Spleen (tissue), 11 donors: ENCODE measurements at regions not wholly inside any gene's neighbourhood (a gene's known extent, or its start where the extent isn't known, plus 50 kb on each side); places are given as distances from the start of the nearest gene placed in this dataset.

ENCODE experiments used
- DNase-seq: peaks from one replicate; pipeline ENCODE4 v3.0.0-alpha.2; 2020
- H3K27ac ChIP-seq, 8 donors: fragments of 200-600 bp; sonication (generic) in 7 of 8; 1 replicate in 4 of 8; 2 replicates in 4 of 8; pipeline versions ENCODE4 v1.5.0 to v1.8.0; 2016 to 2021; ENCODE audit warnings: inconsistent platforms in 4 of 8, mild to moderate bottlenecking in 4 of 8, moderate library complexity in 1 of 8
- H3K27me3 ChIP-seq, 7 donors: fragments of 200-600 bp; sonication (generic) in 6 of 7; replicated peaks in 1 of 7; 1 replicate in 4 of 7; 2 replicates in 3 of 7; pipeline versions ENCODE4 v1.5.0 to v1.8.0; 2016 to 2021; ENCODE audit warnings: inconsistent platforms in 3 of 7, mild to moderate bottlenecking in 1 of 7
- H3K36me3 ChIP-seq, 6 donors: fragments of 200-600 bp; sonication (generic) in 5 of 6; 1 replicate in 4 of 6; 2 replicates in 2 of 6; pipeline versions ENCODE4 v1.5.0 to v1.8.0; 2016 to 2021; ENCODE audit warnings: inconsistent platforms in 2 of 6
- H3K4me1 ChIP-seq, 6 donors: fragments of 200-600 bp; sonication (generic) in 5 of 6; 1 replicate in 3 of 6; 2 replicates in 3 of 6; pipeline versions ENCODE4 v1.5.0 to v1.8.0; 2016 to 2021; ENCODE audit warnings: inconsistent platforms in 3 of 6
- H3K4me3 ChIP-seq, 8 donors: fragments of 200-600 bp; sonication (generic) in 7 of 8; 1 replicate in 4 of 8; 2 replicates in 4 of 8; pipeline versions ENCODE4 v1.5.0 to v1.8.0; 2016 to 2021; ENCODE audit warnings: inconsistent platforms in 4 of 8, mild to moderate bottlenecking in 4 of 8, moderate library complexity in 2 of 8
- H3K9me3 ChIP-seq, 8 donors: fragments of 200-600 bp; sonication (generic) in 7 of 8; 1 replicate in 4 of 8; 2 replicates in 4 of 8; pipeline versions ENCODE4 v1.5.0 to v1.8.0; 2016 to 2021; ENCODE audit warnings: inconsistent platforms in 4 of 8
- POLR2A ChIP-seq, 3 donors: fragments of 450-650 bp; IDR thresholded peaks; one replicate each; pipeline ENCODE4 v1.5.1; 2017; ENCODE audit warnings: antibody characterized with exemption in 3 of 3, mild to moderate bottlenecking in 1 of 3
- POLR2AphosphoS5 ChIP-seq, 3 donors: sonication (generic); formaldehyde crosslinking; IDR thresholded peaks; one replicate each; pipeline ENCODE4 v1.5.1; 2017; ENCODE audit warnings: antibody characterized with exemption in 3 of 3
- WGBS, 5 donors: extraction: QIAGEN DNeasy Blood & Tissue Kit in 3 of 5; methylation state at CpG; one replicate each; pipeline versions ENCODE4 v1.1.5 to v1.1.7; 2013 to 2018; 5-methylcytosine and 5-hydroxymethylcytosine counted together
- intact Hi-C: fragments of 100-400 bp; cut with DNase I; formaldehyde crosslinking; loops from one replicate; pipeline ENCODE4 v1.15.0; 2023; ENCODE audit warnings: low total_unique reads
- TF ChIP-seq, protein P1 (sequence below), 11 experiments: fragments of 200-600 bp in 7 of 11; fragments of 450-650 bp in 4 of 11; sonication (generic) in 4 of 11; IDR thresholded peaks in 8 of 11; conservative IDR thresholded peaks in 3 of 11; 1 replicate in 7 of 11; 2 replicates in 4 of 11; pipeline versions ENCODE4 v1.4.0 to v1.8.0; 2016 to 2021; ENCODE audit warnings: antibody characterized with exemption in 11 of 11, inconsistent platforms in 4 of 11, mild to moderate bottlenecking in 1 of 11
- donor health status: healthy with polysubstance abuse.
- donor health status: DM: no; HTN: no; CAD: no; lungs with moderate emphysema.
- donor health status: DM: no; HTN: no; CAD: no.
- donor health status: Bipolar disorder and iron deficiency.
- donor health status: healthy.
- donor health status: DM: no; HTN: no; CAD: no.
- donor health status: DM: yes; HTN: yes; CAD: no.

DNA sequence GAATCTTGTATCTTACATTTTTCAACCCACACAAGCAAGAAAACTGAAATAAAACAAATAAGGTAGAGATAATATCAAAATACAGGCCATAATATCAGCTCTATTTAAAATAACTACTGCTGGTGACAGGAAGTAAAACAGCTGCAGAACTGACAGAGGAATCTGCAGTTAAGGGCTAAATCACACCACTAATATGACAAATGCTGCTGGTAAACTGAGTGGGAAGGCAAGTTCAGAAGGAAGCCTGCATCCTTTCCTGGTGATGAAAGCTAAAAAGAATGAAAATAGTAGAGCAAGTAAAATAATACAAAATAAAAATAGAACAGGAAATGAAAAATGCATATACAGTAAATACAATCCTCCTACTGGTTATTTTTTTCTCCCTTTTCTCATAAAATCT is 1293.7 kb upstream of the C9orf72 start:
- Histone ChIP-seq H3K36me3 (no peaks in the 10 kb centered on the region), H3K27me3 (no peaks in the 10 kb centered on the region), H3K4me1 (no peaks in the 10 kb centered on the region), H3K27ac (no peak overlapping the region), H3K9me3 (no peaks in the 10 kb centered on the region), H3K4me3 (no peak overlapping the region)
- no peak for TF ChIP-seq POLR2AphosphoS5 (IDR thresholded peaks at IDR 0.05)
- TF ChIP-seq POLR2A (IDR thresholded peaks at IDR 0.05) = no peak
- TF ChIP-seq, protein P1, sequence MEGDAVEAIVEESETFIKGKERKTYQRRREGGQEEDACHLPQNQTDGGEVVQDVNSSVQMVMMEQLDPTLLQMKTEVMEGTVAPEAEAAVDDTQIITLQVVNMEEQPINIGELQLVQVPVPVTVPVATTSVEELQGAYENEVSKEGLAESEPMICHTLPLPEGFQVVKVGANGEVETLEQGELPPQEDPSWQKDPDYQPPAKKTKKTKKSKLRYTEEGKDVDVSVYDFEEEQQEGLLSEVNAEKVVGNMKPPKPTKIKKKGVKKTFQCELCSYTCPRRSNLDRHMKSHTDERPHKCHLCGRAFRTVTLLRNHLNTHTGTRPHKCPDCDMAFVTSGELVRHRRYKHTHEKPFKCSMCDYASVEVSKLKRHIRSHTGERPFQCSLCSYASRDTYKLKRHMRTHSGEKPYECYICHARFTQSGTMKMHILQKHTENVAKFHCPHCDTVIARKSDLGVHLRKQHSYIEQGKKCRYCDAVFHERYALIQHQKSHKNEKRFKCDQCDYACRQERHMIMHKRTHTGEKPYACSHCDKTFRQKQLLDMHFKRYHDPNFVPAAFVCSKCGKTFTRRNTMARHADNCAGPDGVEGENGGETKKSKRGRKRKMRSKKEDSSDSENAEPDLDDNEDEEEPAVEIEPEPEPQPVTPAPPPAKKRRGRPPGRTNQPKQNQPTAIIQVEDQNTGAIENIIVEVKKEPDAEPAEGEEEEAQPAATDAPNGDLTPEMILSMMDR (IDR thresholded peaks at IDR 0.05 in 8 of 11, conservative IDR thresholded peaks at IDR 0.05 in 3 of 11) = no peak
- no peak for DNase-seq
- intact Hi-C loops = no loop called here

DNA sequence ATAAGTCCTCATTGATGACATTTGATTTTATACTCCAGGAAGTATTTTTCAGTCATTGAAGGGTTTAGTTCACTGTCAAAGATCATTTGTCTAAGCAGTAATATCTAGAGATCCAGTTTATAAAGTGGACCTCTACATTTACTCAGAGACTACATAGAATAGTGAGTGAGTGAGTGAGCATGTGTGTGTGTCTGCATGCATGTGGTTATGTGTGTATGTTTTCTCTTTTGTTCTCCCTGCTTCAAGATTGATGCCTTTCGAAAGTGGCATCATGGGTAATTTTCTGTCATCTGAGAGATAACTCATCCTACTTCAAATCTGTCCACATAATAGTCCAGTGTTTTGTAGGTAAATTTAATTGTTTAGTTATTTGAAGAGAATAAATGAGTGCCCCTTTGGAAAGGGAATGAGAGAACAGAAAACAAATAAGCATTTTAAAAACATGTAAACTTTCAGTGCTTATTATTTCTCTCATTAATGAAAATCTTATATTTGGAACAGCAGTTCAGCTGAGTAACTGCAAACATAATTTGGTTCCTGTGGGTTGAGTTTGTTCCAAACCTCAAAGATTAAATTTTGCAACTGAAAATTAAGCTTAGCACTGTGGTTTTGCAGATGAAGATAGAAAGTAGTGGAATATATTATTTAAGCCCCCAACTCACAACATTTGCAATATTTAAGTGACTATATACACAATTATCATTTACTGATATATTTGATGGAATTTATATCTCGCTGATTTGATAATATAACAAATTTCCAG is 1295.1 kb upstream of the C9orf72 start:
- Histone ChIP-seq H3K27ac (no peak overlapping the region), H3K9me3 (peaks cover 0 to 6% (median 0%) of the 10 kb centered on the region in 8 donors), H3K36me3 (no peaks in the 10 kb centered on the region), H3K27me3 (no peaks in the 10 kb centered on the region), H3K4me3 (no peak overlapping the region), H3K4me1 (no peaks in the 10 kb centered on the region)
- WGBS, 5 donors = 61 to 77% (median 70%) methylated on average over 2 of the region's 2 CpGs
- no peak for TF ChIP-seq POLR2A (IDR thresholded peaks at IDR 0.05)
- no peak for TF ChIP-seq POLR2AphosphoS5 (IDR thresholded peaks at IDR 0.05)
- TF ChIP-seq, protein P1 (IDR thresholded peaks at IDR 0.05 in 8 of 11, conservative IDR thresholded peaks at IDR 0.05 in 3 of 11) = no peak
- intact Hi-C loops = no loop called here
- DNase-seq = no peak

DNA sequence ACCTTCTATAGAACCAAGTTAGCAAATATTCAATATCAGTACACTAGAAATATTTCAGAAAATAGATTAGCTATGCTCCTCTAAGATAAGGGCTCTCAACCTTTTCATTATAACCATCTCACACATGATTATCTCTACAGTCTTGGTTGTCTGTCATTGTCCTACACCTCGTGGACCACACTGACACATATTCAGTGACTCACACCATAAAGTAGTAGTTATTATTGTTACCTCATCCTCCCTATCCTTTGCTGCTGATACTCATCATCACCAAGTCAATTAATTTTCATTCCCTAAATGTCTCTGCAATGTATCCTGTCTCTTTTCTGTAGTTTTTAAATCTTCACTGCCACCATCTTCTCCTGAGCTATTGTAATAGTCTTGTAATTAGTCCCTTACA is 1309.2 kb upstream of the C9orf72 start:
- H3K27ac ChIP-seq = no peak overlapping the region
- no peaks in the 10 kb centered on the region for H3K36me3 ChIP-seq
- DNase-seq = no peak
- intact Hi-C loops = no loop called here
- H3K9me3 ChIP-seq = no peaks in the 10 kb centered on the region
- no peaks in the 10 kb centered on the region for H3K27me3 ChIP-seq
- no peaks in the 10 kb centered on the region for H3K4me1 ChIP-seq
- 0 to 64% (median 0%) methylated on average over 1 of the region's 1 CpG for WGBS, 5 donors
- TF ChIP-seq, protein P1 (IDR thresholded peaks at IDR 0.05 in 8 of 11, conservative IDR thresholded peaks at IDR 0.05 in 3 of 11) = no peak
- no peak for TF ChIP-seq POLR2A (IDR thresholded peaks at IDR 0.05)
- TF ChIP-seq POLR2AphosphoS5 (IDR thresholded peaks at IDR 0.05) = no peak
- no peak overlapping the region for H3K4me3 ChIP-seq

DNA sequence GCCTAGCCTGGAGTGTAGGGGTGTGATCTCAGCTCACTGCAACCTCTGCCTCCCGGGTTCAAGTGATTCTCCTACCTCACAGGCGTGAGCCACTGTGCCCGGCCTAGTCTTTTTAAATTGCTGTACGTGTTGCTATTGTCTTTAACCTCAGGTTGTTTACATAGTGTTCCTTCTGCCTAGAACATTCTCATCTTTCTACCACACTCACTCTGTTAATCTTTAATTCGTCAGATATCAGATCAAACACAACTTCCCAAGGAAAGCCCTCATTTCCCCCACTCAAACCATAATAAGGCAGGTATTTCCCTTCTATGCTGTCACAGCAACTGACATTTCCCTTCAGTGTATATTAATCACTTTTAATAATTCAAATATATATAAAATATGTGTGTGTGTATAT is 1310.0 kb upstream of the C9orf72 start:
- intact Hi-C loops = no loop called here
- Histone ChIP-seq H3K4me3 (no peak overlapping the region), H3K27ac (no peak overlapping the region), H3K27me3 (no peaks in the 10 kb centered on the region), H3K4me1 (no peaks in the 10 kb centered on the region), H3K36me3 (no peaks in the 10 kb centered on the region), H3K9me3 (no peaks in the 10 kb centered on the region)
- DNase-seq = no peak
- TF ChIP-seq, protein P1 (IDR thresholded peaks at IDR 0.05 in 8 of 11, conservative IDR thresholded peaks at IDR 0.05 in 3 of 11) = no peak
- TF ChIP-seq POLR2A (IDR thresholded peaks at IDR 0.05) = no peak
- TF ChIP-seq POLR2AphosphoS5 (IDR thresholded peaks at IDR 0.05) = no peak
- 16 to 40% (median 23%) methylated on average over 5 of the region's 5 CpGs for WGBS, 5 donors
